B cell (primary cell): ENCODE measurements at regions not wholly inside any gene's neighbourhood (a gene's known extent, or its start where the extent isn't known, plus 50 kb on each side); places are given as distances from the start of the nearest gene placed in this dataset.

Experiments used
- ATAC-seq: fragments of 200-7000 bp; cut with Tn5 transposase; one replicate; pipeline ENCODE4 v1.10.0; 2021; ENCODE audit warnings: low read depth, mild to moderate bottlenecking, moderate number of reproducible peaks, moderate library complexity
- CTCF ChIA-PET: fragments of 350-600 bp; sonication (Branson Sonifier 250); formaldehyde crosslinking; loops from one replicate; lab custom pipeline; 2021; ENCODE audit warnings: antibody characterized with exemption, inconsistent platforms; lab: Charles Lee
- POLR2A ChIA-PET: fragments of 350-600 bp; sonication (Branson Sonifier 250); formaldehyde crosslinking; loops from one replicate; lab custom pipeline; 2021; ENCODE audit warnings: antibody characterized with exemption; lab: Charles Lee
- DNase-seq: peaks from one replicate; pipeline ENCODE4 v3.0.0; 2013
- H2AFZ ChIP-seq: 2 replicates; pipeline ENCODE4 v1.6.1; 2012; ENCODE audit warnings: mild to moderate bottlenecking, low read depth, low read length; ENCODE audit not compliant: insufficient read depth, poor library complexity, severe bottlenecking
- H3K27ac ChIP-seq, 2 donors: 1 replicate in 1 of 2; 2 replicates in 1 of 2; pipeline ENCODE4 v1.5.1; 2012 to 2013; ENCODE audit warnings: low read length in 2 of 2, mild to moderate bottlenecking in 2 of 2, moderate library complexity in 1 of 2
- H3K27me3 ChIP-seq, 4 experiments: fragments of 200-600 bp in 1 of 4; sonication (generic) in 1 of 4; replicated peaks in 1 of 4; 1 replicate in 2 of 4; 2 replicates in 2 of 4; pipeline versions ENCODE4 v1.6.1 to v1.7.0; 2013 to 2016; ENCODE audit warnings: low read length in 3 of 4, mild to moderate bottlenecking in 2 of 4, mixed read lengths in 1 of 4, moderate library complexity in 1 of 4; ENCODE audit not compliant: insufficient read depth in 4 of 4, control insufficient read depth in 3 of 4; ENCODE audit errors: control extremely low read depth in 1 of 4
- H3K36me3 ChIP-seq, 2 experiments: replicated peaks in 1 of 2; 1 replicate in 1 of 2; 2 replicates in 1 of 2; pipeline versions ENCODE4 v1.6.1 to v1.7.1; 2013; ENCODE audit warnings: low read length in 1 of 2; ENCODE audit not compliant: insufficient read depth in 2 of 2, control insufficient read depth in 1 of 2; ENCODE audit errors: control extremely low read depth in 1 of 2, extremely low read depth in 1 of 2
- H3K4me1 ChIP-seq, 2 donors: fragments of 200-600 bp in 1 of 2; sonication (generic) in 1 of 2; 1 replicate in 1 of 2; 2 replicates in 1 of 2; pipeline versions ENCODE4 v1.5.1 to v1.6.1; 2013 to 2017; ENCODE audit warnings: low read length in 2 of 2; ENCODE audit not compliant: control insufficient read depth in 2 of 2, insufficient read depth in 2 of 2
- H3K4me2 ChIP-seq: replicated peaks from 2 replicates; pipeline ENCODE3; 2012; ENCODE audit warnings: mild to moderate bottlenecking, low read depth, low read length; ENCODE audit not compliant: poor library complexity, severe bottlenecking
- H3K4me3 ChIP-seq, 5 experiments: fragments of 200-600 bp in 1 of 5; sonication (generic) in 1 of 5; 1 replicate in 3 of 5; 2 replicates in 2 of 5; pipeline versions ENCODE4 v1.5.1 to v1.7.0; 2011 to 2016; ENCODE audit warnings: low read length in 4 of 5, mild to moderate bottlenecking in 4 of 5, low read depth in 2 of 5, control low read depth in 1 of 5, moderate library complexity in 1 of 5; ENCODE audit not compliant: insufficient read depth in 1 of 5; ENCODE audit errors: control extremely low read depth in 1 of 5, extremely low read depth in 1 of 5
- H3K79me2 ChIP-seq: fragments of 200-600 bp; sonication (generic); one replicate; pipeline ENCODE4 v1.6.0; 2016; ENCODE audit warnings: low read length; ENCODE audit not compliant: control insufficient read depth, insufficient read depth
- H3K9ac ChIP-seq: fragments of 200-600 bp; sonication (generic); 2 replicates; pipeline ENCODE4 v1.6.1; 2017; ENCODE audit warnings: mild to moderate bottlenecking, low read length, moderate library complexity
- H3K9me3 ChIP-seq, 3 donors: one replicate each; pipeline versions ENCODE4 v1.6.1 to v1.7.1; 2013; ENCODE audit warnings: low read length in 2 of 3; ENCODE audit not compliant: control insufficient read depth in 2 of 3, insufficient read depth in 1 of 3; ENCODE audit errors: control extremely low read depth in 1 of 3
- H4K20me1 ChIP-seq: 2 replicates; pipeline ENCODE4 v1.6.0; 2012; ENCODE audit warnings: mild to moderate bottlenecking, low read length; ENCODE audit not compliant: insufficient read depth, control insufficient read depth, poor library complexity, severe bottlenecking
- H3K27ac Mint-ChIP-seq: one replicate; pipeline ENCODE4 v1.8.0; 2021; ENCODE audit warnings: mixed read lengths
- H3K27me3 Mint-ChIP-seq: one replicate; pipeline ENCODE4 v1.8.0; 2021; ENCODE audit warnings: mixed read lengths
- H3K4me1 Mint-ChIP-seq: one replicate; pipeline ENCODE4 v1.8.0; 2021; ENCODE audit warnings: mixed read lengths
- H3K4me3 Mint-ChIP-seq: one replicate; pipeline ENCODE4 v1.8.0; 2021; ENCODE audit warnings: mixed read lengths
- H3K9me3 Mint-ChIP-seq: one replicate; pipeline ENCODE4 v1.8.0; 2022; ENCODE audit warnings: mixed read lengths; ENCODE audit not compliant: insufficient read depth
- CTCF ChIP-seq: fragments of 200-600 bp; IDR thresholded peaks from one replicate; pipeline ENCODE4 v1.8.0; 2022; ENCODE audit warnings: antibody characterized with exemption, mild to moderate bottlenecking
- EZH2 ChIP-seq: IDR thresholded peaks from 2 replicates; pipeline ENCODE4 v1.6.1; 2012; ENCODE audit warnings: borderline replicate concordance, low read depth, mild to moderate bottlenecking, moderate library complexity, low read length; ENCODE audit not compliant: insufficient read depth, poor library complexity, severe bottlenecking
- WGBS: methylation state at CpG from one replicate; pipeline ENCODE4 v1.1.5; 2013; ENCODE audit warnings: missing lambda C conversion rate; ENCODE audit not compliant: insufficient coverage; 5-methylcytosine and 5-hydroxymethylcytosine counted together
- intact Hi-C: fragments of 100-400 bp; cut with micrococcal nuclease; formaldehyde crosslinking; loops from one replicate; pipeline ENCODE4 v1.10.0; 2022

GRCh38 chr13:40056898-40057619 is 401.6 kb downstream of the COG6 start:
- intact Hi-C loops: no loop called here
- H3K27me3 ChIP-seq: no peaks in the 10 kb centered on the region
- no peak for TF ChIP-seq EZH2
- no peak for TF ChIP-seq CTCF
- no peaks in the 10 kb centered on the region for H3K79me2 ChIP-seq
- H4K20me1 ChIP-seq: no peaks in the 10 kb centered on the region
- ChIA-PET CTCF (interaction anchor here (0.8 kb wide), 1 partner anchor 330 kb away, joined by 3 read pairs; no protein-coding TSS in a partner anchor), POLR2A (interaction anchor here (0.5 kb wide), 1 partner anchor 381 kb away, joined by 4 read pairs; no protein-coding TSS in a partner anchor)
- no peak overlapping the region for H3K4me3 ChIP-seq
- DNase-seq (no peak), ATAC-seq (no peak)
- Mint-ChIP-seq H3K27me3 (peaks cover 3% of the 10 kb centered on the region), H3K27ac (peak overlapping the region; percentile 4), H3K9me3 (peaks cover 3% of the 10 kb centered on the region), H3K4me3 (no peak overlapping the region), H3K4me1 (peaks cover 3% of the 10 kb centered on the region)
- no peaks in the 10 kb centered on the region for H3K4me1 ChIP-seq
- no peak overlapping the region for H3K9ac ChIP-seq
- no peak overlapping the region for H2AFZ ChIP-seq
- H3K27ac ChIP-seq: no peak overlapping the region
- peaks cover 0 to 4% (median 3%) of the 10 kb centered on the region in 3 donors for H3K9me3 ChIP-seq
- WGBS: 93% methylated on average over 4 of the region's 4 CpGs
- no peaks in the 10 kb centered on the region for H3K36me3 ChIP-seq
- no peak overlapping the region for H3K4me2 ChIP-seq

- ChIA-PET CTCF (interaction anchor here (0.8 kb wide), 1 partner anchor 10 kb away, joined by 3 read pairs; no protein-coding TSS in a partner anchor), POLR2A (no interaction called here)
- no CpG with 5 or more reads among the region's 3 CpGs for WGBS
- H3K27me3 ChIP-seq: no peaks in the 10 kb centered on the region
- intact Hi-C loops: no loop called here
- H3K27me3 Mint-ChIP-seq: no peaks in the 10 kb centered on the region
- no peaks in the 10 kb centered on the region for H3K79me2 ChIP-seq
- no peak overlapping the region for H3K4me3 ChIP-seq
- H3K9me3 ChIP-seq: peaks cover 0 to 3% (median 0%) of the 10 kb centered on the region in 3 donors
- H3K4me2 ChIP-seq: no peak overlapping the region
- H3K27ac ChIP-seq: no peak overlapping the region
- H3K36me3 ChIP-seq: no peaks in the 10 kb centered on the region
- no peak for DNase-seq
- no peak overlapping the region for H3K27ac Mint-ChIP-seq
- TF ChIP-seq CTCF (no peak), EZH2 (no peak)
- no peaks in the 10 kb centered on the region for H3K4me1 ChIP-seq
- H3K9me3 Mint-ChIP-seq: peaks cover 2% of the 10 kb centered on the region
- H3K4me1 Mint-ChIP-seq: peaks cover 3% of the 10 kb centered on the region
- no peak overlapping the region for H2AFZ ChIP-seq
- H3K9ac ChIP-seq: no peak overlapping the region
- H3K4me3 Mint-ChIP-seq: no peak overlapping the region
- no peak for ATAC-seq
- no peaks in the 10 kb centered on the region for H4K20me1 ChIP-seq
Measured at GRCh38 chr13:40058757-40059236, 403.3 kb downstream of the COG6 start.
